ENCODE measurements at regions not wholly inside any gene's neighbourhood (a gene's known extent, or its start where the extent isn't known, plus 50 kb on each side); places are given as distances from the start of the nearest gene placed in this dataset.

GRCh38 chr10:9004736-9005135 lies 950.2 kb downstream of the GATA3 start:
- H3K4me1 Mint-ChIP-seq (ENCODE audit: unreplicated experiment): peaks cover 2% of the 10 kb centered on the region
- no peak for TF ChIP-seq CTCF (IDR thresholded peaks at IDR 0.05; ENCODE audit: unreplicated experiment)
- H3K9me3 Mint-ChIP-seq (ENCODE audit: unreplicated experiment): no peaks in the 10 kb centered on the region
- H3K4me3 Mint-ChIP-seq (ENCODE audit: unreplicated experiment): no peak overlapping the region
- H3K36me3 Mint-ChIP-seq (ENCODE audit: low read depth, unreplicated experiment): no peaks in the 10 kb centered on the region
- H3K27me3 Mint-ChIP-seq (ENCODE audit: unreplicated experiment): no peaks in the 10 kb centered on the region
- H3K27ac Mint-ChIP-seq (ENCODE audit: unreplicated experiment): no peak overlapping the region
- no peak for DNase-seq (ENCODE audit: low spot score)

DNA sequence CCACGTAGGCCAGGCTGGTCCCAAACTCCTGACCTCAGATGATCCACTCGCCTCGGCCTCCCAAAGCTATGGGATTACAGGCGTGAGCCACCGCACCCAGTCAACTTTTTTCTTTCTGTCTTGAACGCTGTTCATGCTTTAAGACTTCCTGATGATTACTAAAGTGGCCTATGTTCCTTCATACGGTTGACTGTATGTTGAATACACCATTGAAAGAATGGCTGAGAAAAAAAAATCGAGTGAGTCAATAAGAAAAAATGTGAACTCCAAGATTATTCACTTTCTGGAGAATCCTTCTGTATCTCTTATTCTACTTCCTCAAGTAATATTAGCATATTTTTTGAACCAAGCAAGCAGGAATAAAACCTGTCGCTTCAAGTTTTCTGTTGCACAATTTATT lies 955.0 kb downstream of the GATA3 start:
- H3K27me3 Mint-ChIP-seq (ENCODE audit: unreplicated experiment): no peaks in the 10 kb centered on the region
- TF ChIP-seq CTCF (IDR thresholded peaks at IDR 0.05; ENCODE audit: unreplicated experiment): no peak
- no peak overlapping the region for H3K4me3 Mint-ChIP-seq (ENCODE audit: unreplicated experiment)
- peaks cover 2% of the 10 kb centered on the region for H3K4me1 Mint-ChIP-seq (ENCODE audit: unreplicated experiment)
- no peak overlapping the region for H3K27ac Mint-ChIP-seq (ENCODE audit: unreplicated experiment)
- no peak for DNase-seq (ENCODE audit: low spot score)
- H3K36me3 Mint-ChIP-seq (ENCODE audit: low read depth, unreplicated experiment): no peaks in the 10 kb centered on the region
- H3K9me3 Mint-ChIP-seq (ENCODE audit: unreplicated experiment): no peaks in the 10 kb centered on the region

DNA sequence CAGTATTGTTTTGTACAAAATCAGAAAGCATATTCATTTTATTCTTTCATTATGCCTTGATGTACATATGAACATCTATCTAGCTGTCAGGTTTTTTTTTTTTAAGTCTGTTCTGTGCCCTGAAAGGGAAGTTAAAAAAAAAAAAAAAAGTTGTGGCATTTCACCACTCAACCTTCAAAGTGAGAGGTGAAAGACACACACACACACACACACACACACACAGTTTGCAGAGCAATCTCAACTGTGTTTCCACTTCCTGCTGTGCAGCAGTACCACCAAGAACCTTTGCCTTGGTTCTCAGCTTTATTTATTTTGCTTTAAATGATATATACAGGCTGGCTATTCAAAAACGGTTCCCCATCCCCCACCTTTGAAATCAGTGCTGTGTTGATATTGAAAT lies 955.6 kb downstream of the GATA3 start:
- H3K36me3 Mint-ChIP-seq (ENCODE audit: low read depth, unreplicated experiment): no peaks in the 10 kb centered on the region
- DNase-seq (ENCODE audit: low spot score): no peak

GRCh38 chr10:9010931-9011670 lies 956.6 kb downstream of the GATA3 start:
- H3K27ac Mint-ChIP-seq (ENCODE audit: unreplicated experiment): no peak overlapping the region

More for the DNA sequence above, 955.6 kb downstream of the GATA3 start:
- H3K9me3 Mint-ChIP-seq (ENCODE audit: unreplicated experiment): no peaks in the 10 kb centered on the region
- peaks cover 2% of the 10 kb centered on the region for H3K4me1 Mint-ChIP-seq (ENCODE audit: unreplicated experiment)
- H3K27me3 Mint-ChIP-seq (ENCODE audit: unreplicated experiment): no peaks in the 10 kb centered on the region
- TF ChIP-seq CTCF (IDR thresholded peaks at IDR 0.05; ENCODE audit: unreplicated experiment): no peak
- H3K4me3 Mint-ChIP-seq (ENCODE audit: unreplicated experiment): no peak overlapping the region
- H3K27ac Mint-ChIP-seq (ENCODE audit: unreplicated experiment): no peak overlapping the region

More at GRCh38 chr10:9010931-9011670, 956.6 kb downstream of the GATA3 start:
- Mint-ChIP-seq H3K4me3 (ENCODE audit: unreplicated experiment) (no peak overlapping the region), H3K27me3 (ENCODE audit: unreplicated experiment) (no peaks in the 10 kb centered on the region), H3K9me3 (ENCODE audit: unreplicated experiment) (no peaks in the 10 kb centered on the region), H3K36me3 (ENCODE audit: low read depth, unreplicated experiment) (no peaks in the 10 kb centered on the region), H3K4me1 (ENCODE audit: unreplicated experiment) (peaks cover 2% of the 10 kb centered on the region)
- no peak for TF ChIP-seq CTCF (IDR thresholded peaks at IDR 0.05; ENCODE audit: unreplicated experiment)
- no peak for DNase-seq (ENCODE audit: low spot score)
